SK-N-SH (cell line): ENCODE measurements at regions not wholly inside any gene's neighbourhood (a gene's known extent, or its start where the extent isn't known, plus 50 kb on each side); places are given as distances from the start of the nearest gene placed in this dataset.

ENCODE experiments used
- EP300 ChIP-seq, 2 experiments: IDR thresholded peaks; 2 replicates each; pipeline versions ENCODE4 v1.4.0 to v1.6.1; 2012; ENCODE audit warnings: borderline replicate concordance in 1 of 2, low read depth in 1 of 2, low read length in 1 of 2
- JUND ChIP-seq: IDR thresholded peaks from 2 replicates; pipeline ENCODE4 v1.4.0; 2012
- MXI1 ChIP-seq: IDR thresholded peaks from 2 replicates; pipeline ENCODE4 v1.6.1; 2012; ENCODE audit warnings: mild to moderate bottlenecking, low read depth, low read length, improper control_type of control experiment
- NRF1 ChIP-seq: IDR thresholded peaks from 2 replicates; pipeline ENCODE4 v1.6.1; 2012; ENCODE audit warnings: low read depth, mild to moderate bottlenecking, low read length
- POLR2AphosphoS5 ChIP-seq: IDR thresholded peaks from 2 replicates; pipeline ENCODE4 v1.6.1; 2012; ENCODE audit warnings: low read depth, low read length
- RAD21 ChIP-seq: IDR thresholded peaks from 2 replicates; pipeline ENCODE4 v1.6.1; 2012; ENCODE audit warnings: mild to moderate bottlenecking, low read length
- TF ChIP-seq, protein P1 (sequence below): fragments of 200-600 bp; sonication (generic); IDR thresholded peaks from 2 replicates; pipeline ENCODE4 v1.6.1; 2017; ENCODE audit warnings: antibody characterized with exemption, mild to moderate bottlenecking, moderate library complexity
- TF ChIP-seq, protein P2 (sequence below): IDR thresholded peaks from 2 replicates; pipeline ENCODE4 v1.6.1; 2012; ENCODE audit warnings: mild to moderate bottlenecking, low read depth, low read length, moderate library complexity

DNA sequence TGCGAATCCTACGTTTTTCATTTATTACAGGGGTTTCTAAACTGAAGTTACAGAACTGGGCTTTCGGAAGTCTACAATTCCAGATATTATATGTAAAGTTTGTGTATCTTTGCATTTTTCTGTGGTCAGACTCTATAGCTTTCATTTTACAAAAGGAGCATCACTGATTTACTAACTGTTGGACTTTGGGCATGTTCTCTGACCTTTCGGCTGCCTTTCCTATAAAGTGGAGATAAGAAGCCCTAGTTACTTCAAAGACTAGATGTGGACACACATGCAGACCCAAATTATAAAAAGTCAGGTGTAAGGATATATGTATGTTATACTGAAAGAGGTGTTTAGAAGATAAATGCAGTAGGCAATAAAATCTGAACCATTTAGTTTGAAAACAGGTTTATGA lies 126.6 kb upstream of the PRKCQ start:
- TF ChIP-seq, protein P1, sequence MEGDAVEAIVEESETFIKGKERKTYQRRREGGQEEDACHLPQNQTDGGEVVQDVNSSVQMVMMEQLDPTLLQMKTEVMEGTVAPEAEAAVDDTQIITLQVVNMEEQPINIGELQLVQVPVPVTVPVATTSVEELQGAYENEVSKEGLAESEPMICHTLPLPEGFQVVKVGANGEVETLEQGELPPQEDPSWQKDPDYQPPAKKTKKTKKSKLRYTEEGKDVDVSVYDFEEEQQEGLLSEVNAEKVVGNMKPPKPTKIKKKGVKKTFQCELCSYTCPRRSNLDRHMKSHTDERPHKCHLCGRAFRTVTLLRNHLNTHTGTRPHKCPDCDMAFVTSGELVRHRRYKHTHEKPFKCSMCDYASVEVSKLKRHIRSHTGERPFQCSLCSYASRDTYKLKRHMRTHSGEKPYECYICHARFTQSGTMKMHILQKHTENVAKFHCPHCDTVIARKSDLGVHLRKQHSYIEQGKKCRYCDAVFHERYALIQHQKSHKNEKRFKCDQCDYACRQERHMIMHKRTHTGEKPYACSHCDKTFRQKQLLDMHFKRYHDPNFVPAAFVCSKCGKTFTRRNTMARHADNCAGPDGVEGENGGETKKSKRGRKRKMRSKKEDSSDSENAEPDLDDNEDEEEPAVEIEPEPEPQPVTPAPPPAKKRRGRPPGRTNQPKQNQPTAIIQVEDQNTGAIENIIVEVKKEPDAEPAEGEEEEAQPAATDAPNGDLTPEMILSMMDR: no peak
- TF ChIP-seq NRF1 (no peak), RAD21 (no peak), EP300 (IDR thresholded peaks at IDR 0.05; ENCODE audit: borderline replicate concordance in 1 of 2, low read depth in 1 of 2, low read length in 1 of 2) (no peak), POLR2AphosphoS5 (no peak), JUND (no peak), MXI1 (no peak)
- TF ChIP-seq, protein P2, sequence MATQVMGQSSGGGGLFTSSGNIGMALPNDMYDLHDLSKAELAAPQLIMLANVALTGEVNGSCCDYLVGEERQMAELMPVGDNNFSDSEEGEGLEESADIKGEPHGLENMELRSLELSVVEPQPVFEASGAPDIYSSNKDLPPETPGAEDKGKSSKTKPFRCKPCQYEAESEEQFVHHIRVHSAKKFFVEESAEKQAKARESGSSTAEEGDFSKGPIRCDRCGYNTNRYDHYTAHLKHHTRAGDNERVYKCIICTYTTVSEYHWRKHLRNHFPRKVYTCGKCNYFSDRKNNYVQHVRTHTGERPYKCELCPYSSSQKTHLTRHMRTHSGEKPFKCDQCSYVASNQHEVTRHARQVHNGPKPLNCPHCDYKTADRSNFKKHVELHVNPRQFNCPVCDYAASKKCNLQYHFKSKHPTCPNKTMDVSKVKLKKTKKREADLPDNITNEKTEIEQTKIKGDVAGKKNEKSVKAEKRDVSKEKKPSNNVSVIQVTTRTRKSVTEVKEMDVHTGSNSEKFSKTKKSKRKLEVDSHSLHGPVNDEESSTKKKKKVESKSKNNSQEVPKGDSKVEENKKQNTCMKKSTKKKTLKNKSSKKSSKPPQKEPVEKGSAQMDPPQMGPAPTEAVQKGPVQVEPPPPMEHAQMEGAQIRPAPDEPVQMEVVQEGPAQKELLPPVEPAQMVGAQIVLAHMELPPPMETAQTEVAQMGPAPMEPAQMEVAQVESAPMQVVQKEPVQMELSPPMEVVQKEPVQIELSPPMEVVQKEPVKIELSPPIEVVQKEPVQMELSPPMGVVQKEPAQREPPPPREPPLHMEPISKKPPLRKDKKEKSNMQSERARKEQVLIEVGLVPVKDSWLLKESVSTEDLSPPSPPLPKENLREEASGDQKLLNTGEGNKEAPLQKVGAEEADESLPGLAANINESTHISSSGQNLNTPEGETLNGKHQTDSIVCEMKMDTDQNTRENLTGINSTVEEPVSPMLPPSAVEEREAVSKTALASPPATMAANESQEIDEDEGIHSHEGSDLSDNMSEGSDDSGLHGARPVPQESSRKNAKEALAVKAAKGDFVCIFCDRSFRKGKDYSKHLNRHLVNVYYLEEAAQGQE: no peak
